CD4-positive, alpha-beta T cell treated with Interleukin-17A for 4 hours (primary cell): ENCODE measurements at regions not wholly inside any gene's neighbourhood (a gene's known extent, or its start where the extent isn't known, plus 50 kb on each side); places are given as distances from the start of the nearest gene placed in this dataset.
"Not testable (repeated sequence)": the region's sequence is repeated elsewhere in the genome, so short reads cannot be mapped to it uniquely, and the experiment has no call there.

Experiments
- DNase-seq: peaks from one replicate; pipeline ENCODE4 v3.0.0-alpha.2; 2020; ENCODE audit warnings: mixed read lengths

DNA sequence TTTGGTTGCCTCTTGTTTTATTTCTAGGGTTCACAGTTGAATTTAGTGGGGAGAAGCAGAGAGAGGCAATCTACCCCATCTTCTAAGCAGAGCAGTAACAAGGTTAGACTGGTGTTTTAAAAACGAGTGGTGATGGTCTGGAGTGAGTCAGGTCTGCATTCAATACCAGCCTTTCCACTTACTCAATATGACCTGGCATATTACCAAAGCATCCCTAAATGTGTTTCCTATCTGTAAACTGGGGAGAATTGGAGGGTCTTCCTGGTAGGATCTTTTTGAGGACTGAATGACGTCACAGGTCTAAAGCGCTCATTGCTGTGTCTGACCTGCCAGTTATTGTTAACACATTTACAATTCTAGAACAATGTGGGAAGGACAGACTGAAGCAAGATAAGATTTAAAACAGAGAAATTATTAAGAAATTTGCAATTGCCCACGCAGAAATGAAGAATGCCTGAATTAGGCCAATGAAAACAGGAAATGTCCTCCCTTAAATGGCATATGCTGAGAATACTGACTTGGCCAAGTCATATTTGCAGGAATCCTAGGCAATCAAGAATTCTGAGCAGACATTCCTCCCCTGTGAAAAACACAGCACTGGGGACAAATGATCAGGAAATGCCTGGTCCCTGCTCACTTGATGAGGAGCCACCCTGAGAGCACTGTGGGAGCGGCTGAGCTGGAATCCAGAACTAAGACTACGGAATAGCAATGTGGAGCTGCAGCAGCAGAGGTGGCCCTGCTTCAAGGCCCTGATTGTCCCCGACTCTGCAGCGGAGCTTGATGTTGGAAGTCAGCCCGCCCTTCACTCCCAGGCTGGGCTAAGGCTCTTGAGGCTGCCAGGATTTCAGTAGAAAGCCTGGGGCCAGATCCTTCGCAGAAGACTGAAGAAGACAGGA, 184.5 kb upstream of the CXCL12 start:
- DNase-seq, result no peak

DNA sequence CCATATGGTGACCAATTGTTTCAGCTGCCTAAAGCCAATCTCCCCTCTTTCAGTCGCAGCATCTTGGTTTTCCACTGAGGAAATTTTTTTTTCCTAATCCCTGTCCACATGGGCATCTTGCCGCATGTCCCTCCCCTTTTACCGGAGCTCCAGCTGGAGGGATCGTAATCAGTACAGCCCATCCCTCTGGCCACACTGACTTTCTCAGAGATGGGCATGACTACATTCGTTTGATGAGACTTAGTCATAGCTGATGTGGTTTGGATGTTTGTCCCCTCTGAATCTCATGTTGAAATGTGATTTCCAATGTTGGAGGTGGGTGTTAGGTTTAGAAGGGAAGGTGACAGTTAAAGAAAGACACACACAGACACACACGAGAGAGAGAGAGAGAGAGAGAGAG, 186.8 kb upstream of the CXCL12 start:
- no peak for DNase-seq

DNA sequence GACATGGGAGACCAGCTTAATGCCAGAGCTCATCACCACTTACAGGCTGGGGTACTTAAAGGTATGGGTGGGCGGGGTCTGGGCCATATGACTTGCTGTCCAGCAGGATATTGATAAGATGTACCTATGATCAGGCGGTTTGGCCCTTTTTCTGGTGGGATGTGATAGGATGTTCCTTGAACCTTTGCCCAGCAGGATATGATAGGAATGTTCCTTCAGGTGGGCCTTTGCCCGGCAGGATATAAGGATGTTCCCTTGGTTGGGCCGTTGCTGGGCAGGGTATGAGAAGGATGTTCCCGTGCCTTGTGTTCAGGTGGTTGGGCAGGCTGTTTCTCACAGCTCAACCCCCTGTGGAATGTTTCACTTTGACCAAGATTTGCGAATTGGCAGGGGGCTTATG, 187.2 kb upstream of the CXCL12 start:
- no peak for DNase-seq

DNA sequence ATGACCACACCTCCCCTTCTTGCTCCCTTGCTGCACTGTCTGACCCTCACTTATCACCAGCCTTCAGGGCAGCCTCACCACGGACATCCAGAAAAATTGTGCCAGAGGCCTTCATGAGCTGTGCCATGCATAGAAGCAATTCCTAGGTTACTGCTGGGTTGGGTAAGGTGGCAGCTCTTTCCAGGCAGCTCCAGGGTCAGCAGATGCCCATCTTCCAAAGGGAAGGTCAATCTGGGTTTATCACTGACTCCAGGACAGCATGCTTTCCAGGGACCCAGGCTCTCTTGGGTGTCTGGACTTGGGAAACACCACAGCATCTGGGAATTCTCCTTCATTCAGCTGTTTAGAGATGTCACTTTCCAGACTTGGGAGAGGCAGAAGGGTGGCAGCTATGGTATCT, 188.9 kb upstream of the CXCL12 start:
- no peak for DNase-seq

DNA sequence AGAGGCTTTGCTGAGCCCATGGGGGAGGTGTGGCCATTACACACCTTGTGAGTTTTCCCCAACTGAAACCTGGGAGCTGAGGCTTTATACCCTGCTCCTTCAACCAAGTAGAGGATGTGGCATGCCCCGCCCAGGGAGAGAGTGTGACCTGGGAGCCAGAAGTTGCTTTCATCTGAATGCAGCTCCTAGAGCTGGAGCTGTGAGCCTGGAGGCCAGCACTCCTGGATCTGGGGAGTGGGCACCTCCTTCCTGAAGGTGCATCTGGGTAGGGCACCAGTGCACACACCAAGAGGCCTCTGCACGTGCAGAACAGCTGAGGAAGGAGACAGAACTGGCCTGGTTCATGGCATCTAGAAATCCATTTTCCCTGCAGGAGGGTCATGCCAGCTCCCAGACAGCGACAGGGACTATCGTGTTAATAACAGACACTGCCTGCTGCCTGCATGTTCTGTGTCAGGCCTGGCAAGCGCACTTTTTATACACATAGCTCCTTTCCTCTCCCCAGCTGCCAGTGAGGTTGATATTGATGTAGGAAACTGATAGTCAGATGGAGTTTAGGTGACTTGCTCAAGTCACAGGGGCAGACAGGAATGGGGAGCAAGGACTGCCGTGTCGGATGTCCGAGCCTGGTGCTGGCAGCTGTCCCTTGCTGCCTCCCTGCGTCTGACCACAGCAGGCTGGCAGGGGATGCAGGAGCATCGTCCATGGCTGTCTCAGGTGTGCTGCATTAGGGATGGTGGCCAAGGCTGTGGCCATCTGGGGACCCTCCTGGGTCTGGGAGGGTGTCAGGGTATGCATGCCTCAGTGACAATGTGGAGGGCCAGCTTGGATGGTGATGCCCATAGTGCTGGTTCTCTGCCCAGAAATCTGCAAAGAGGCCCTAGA, 189.9 kb upstream of the CXCL12 start:
- no peak for DNase-seq

DNA sequence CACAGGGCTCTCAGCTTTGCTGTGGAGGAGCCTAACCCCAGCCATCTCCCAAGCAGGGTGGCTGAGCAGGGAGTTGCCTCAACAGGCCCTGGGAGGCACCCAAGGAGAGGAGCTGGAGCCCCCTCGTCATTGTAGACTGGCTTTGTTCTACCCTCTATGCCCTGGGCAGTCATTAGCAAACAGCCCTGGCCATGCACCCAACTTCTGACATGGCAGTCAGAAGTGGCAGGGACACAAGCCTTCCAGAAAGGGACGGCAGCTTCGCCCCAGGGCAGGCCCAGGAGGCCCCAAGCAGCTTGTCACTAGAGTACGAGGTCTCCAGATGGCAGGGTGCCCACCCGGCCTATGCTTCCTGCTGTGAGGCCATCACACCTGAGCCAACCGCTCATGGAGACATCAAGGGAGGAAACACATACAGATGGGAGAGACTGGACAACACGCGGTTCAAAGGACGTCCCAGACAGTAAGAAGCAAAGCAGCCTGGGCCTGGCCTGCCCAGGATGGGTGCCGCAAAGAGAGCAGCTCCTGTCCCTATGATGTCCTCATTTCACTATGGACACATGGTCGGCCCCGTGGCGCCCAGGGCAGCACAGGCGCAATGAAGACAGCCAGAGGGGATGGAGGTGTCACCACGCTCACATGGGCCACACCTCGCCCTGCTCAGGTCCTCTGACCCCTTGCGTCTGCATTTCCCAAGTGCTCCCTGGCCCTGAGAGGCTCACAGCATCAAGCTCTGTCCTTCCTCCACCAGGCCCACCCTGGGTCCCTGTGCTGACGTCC, 190.9 kb upstream of the CXCL12 start:
- no peak for DNase-seq

DNA sequence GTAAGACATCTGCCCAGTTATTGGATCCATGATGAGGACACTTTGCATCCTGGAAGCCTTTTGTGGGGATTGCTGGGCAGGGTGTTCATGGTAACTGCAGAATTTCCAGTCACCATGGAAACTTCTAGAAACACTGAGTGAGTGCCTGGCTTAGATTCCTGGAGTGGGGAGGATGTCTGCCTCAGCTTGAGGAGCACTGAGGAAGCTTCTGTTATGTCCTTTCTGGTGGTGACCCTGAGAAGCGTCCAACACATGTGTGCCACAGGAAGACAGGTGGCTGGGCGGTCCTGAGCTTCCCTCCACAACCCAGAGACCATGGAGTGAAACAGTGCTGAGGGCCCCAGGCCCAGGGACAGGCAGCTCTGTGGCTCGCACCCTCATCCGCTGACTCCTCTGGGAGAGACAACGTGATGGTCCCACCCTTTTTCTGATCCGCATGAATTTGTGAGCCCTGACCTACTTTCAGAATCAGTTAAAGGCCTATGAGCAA, 191.8 kb upstream of the CXCL12 start:
- DNase-seq, result peak; percentile 31

DNA sequence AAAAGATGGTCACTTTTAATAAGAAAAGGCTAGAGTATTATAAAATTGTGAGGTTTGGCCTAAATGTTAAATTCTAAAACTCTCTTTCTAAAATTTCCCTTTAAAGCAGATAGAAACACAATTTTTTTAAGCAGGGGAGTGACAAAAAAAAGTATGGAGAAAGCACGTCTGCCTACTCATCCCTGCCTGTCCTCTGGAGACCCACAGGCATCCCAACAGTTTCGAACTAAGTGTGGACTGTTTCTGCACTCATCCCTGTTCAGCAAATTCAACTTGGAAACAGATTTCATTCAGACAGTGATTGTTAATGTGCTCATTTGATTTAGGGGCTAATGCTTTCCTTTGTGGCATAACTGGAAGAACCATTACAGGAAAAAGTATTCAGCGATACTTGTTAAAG, 192.6 kb upstream of the CXCL12 start:
- DNase-seq, result no peak

DNA sequence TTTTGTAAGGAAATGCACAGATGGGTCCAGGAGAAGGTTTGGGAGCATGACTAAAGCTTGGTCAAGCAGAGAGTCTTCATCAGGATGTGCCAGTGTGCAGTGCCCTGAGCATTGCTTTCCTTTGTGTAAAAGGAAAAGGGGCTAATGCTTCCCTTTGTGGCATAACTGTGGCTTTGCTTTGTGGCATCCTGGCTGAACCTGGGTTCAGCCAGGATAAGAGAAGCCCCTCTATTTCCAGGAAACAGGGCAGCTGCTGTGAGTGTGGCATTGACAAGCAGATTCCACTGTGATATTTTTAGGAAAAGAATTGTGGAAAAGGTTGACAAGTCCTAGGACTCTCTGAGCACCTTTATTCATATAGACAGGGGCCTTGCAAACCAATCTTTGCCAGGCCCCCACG, 193.4 kb upstream of the CXCL12 start:
- DNase-seq, result no peak

DNA sequence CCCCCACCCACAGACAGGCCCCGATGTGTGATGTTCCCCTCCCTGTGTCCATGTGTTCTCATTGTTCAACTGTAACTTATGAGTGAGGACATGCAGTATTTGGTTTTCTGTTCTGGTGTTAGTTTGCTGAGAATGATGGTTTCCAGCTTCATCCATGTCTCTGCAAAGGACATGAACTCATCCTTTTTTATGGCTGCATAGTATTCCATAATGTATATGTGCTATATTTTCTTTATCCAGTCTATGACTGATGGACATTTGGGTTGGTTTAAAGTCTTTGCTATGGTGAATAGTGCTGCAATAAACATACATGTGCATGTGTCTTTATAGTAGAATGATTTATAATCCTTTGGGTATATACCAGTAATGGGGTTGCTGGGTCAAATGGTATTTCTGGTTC, 194.1 kb upstream of the CXCL12 start:
- not testable (repeated sequence) for DNase-seq

DNA sequence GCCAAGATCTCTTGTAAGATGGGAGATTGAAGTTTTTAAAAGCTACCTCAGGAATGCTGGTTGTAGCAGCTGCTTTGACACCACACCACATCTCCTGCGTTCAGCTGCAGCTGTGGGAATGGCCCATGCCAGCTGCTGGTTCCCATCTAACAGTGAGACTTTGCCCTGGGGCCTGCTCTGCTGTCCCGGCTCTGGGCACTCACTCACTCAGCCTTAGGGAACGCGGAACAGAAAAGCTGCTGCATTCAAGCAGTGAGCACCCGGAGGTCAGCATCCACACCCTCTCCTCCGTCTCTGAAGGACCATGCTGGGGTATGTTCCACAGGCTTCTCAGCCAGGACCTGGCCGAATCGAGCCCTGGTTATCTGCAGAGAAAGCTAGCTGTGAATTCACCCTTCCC, 197.1 kb upstream of the CXCL12 start:
- no peak for DNase-seq

DNA sequence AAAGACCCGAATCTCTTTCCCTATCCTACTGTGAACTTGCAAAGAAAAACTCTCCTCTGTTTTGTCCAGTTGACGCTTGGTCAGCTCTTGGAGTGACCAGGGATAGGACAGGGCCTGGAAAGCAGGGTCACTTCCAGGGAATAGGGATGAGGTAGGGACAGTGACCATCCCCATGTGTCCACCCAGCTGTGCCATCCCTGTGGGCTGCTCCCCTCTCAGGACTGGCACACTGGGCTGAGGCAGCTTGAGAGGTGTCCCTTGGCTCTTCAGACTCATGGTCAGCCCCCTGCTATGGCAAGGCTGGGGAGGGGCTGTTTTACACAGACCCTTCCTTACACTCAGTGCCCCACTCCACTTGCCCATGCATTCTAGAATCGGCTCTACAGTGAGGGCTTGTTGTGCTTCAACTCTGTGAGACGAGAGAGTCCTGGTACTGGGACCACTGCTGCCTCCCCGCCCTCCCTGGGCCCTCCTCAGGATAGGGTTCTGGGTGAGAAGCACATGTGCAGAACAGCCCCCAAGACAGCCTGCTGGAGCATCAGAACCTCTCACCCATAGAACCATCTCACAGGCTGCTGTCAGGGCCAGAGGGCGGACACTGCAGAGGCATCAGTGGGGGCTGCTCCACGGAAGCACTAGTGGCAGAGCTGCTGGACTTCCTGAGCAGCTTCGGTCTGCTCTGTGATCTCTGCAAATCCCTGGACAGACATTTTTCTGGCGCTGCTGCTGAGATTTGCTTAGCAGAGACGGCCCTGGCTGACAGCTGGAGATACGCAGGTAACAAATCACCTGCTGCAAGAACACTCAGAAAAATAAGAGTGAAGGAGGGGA, 202.8 kb upstream of the CXCL12 start:
- DNase-seq, result no peak

DNA sequence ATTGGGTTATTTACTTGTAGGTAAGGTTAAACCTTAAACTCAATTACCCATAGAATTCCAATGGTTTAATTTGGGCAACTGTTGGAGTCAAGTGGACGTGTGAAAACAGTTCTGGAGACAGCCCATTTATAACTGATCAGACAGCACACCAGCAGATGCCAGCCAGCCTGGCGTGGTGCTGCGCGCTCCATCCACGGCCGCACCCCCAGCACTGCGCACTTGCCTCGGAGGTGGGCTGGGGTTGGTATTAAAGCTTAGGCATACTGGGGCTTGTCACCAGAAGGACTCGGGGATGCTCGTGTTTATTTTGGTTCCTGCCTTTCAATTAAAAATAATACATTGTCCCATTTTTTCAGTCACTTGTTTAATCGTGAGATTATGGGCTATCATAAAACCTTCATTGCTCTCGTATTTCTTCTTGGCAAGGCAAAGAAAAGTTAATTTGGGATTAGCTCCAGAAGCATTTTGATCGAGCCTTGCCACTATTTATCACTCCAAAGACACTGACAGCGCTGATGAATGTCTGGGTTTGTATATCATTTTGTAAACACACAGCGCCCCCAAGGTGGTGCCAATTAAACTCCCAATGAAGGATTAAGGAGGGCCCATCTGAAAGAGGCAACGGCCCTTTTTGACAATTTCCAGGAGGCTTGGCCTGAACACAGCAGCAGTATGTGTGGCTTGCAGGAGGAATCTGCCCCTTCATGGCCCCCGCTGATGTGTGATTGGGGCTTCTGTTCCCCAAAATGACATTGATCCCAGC, 204.5 kb upstream of the CXCL12 start:
- no peak for DNase-seq

DNA sequence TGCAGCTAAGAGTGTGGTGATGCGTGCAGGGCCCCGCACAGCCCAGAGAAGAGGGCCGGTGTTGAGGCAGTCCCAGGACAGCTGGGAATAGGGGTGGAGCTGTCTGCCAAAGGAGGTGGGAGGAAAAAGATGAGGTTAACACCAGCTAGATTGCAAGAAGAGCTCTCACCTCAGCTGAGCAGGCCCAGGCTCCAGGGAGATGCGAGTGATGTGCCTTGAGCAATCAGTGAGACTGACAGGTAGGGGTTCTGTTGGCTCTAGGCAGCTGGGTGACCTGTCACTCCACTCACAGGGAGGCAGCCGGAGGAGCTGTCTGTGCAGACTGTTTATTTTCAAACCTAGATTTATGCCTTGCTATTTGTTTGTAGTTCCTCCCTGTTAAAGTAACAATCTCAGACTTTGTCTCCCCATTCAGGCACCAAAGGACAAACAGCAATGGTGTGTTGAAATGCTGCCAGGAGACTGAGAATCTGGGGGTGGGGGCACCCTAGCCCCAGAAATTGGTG, 205.1 kb upstream of the CXCL12 start:
- DNase-seq, result no peak

DNA sequence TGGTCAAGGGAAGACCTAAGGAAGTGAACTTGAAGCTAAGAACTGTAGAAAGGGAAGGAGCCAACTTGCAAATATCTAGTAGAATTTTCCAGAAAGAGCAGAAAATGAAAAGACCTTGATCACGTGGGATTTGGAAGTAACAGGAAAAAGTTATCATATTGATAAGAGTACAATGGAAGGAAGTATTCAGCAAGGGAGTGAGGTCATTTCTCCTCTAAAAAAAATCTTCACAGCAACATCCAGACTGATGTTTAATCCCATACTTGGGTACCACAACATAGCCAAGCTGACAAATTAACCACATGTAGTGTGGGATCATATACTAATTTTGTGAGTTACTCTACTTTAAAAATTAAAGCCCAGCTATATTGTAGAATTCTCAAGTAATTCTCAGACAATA, 207.0 kb upstream of the CXCL12 start:
- DNase-seq, result no peak

DNA sequence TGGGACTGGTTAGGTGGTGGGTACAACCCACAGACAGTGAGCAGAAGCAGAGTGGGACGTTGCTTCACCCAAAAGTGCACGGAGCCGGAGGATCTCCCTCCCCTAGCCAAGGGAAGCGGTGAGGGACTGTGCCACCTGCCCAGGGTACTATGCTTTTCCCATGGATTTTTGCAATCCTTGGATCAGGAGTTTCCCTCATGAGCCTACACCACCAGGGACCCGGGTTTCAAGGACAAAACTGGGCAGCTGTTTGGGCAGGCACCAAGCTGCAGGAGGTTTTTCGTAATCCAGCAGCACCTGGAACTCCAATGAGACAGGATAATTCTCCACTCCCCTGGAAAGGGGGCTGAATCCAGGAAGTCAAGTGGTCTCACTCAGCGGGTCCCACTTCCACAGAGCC, 209.1 kb upstream of the CXCL12 start:
- no peak for DNase-seq

DNA sequence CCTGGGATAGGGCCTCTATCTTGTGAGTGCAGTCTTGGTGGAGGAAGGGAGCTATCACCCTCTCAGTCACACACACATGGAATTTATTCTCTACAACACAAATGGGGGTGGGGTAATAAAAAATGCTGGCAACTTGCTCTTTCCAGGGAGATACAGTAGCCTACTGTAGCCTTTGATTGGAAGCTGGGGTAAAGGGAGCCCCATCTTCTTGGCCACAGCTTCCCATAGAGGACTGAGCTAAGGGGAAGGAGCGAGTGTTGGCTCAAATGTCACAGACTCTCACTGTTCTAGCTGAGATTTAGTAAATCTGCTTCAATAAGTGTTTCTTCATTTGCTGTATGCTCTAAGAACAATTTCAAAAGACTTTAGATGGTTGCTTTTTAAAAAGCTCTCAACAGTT, 222.2 kb upstream of the CXCL12 start:
- DNase-seq, result no peak

DNA sequence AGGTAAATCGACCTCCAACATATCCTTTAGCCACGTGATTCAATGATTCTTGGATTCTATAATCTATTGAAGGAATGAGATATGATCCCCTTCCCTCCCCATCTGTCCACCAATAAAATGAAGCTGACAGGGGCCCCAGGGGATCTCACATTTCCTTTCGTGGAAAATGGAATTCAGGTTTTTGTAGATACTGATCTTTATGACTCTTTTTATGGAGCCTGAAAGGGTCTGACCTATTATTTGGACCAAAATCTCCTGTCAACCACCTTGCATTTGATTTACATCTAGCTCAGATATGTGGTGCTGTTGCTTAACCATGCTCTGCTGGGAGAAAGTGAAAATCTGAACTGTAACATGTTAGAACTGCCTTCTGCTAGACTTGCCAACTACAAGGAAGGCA, 234.0 kb upstream of the CXCL12 start:
- no peak for DNase-seq

DNA sequence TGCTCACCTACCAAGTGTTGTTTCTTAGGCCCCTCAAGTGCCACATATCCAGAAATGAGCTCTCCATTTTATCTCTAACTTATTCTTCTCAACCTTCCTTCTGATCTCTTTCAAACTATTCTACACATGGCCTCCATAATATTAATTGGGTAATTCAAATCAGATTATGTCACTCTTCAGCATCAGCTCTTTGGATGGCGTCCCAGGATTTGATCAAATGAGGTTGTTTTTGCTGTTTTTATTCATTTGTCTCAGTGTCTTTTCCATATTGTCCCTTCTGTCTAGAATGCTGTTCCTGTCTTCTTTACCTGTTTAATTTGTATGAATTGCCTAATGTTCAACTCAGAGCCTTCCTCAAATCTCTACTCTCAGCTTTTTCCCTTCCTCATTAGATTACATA, 234.6 kb upstream of the CXCL12 start:
- no peak for DNase-seq

DNA sequence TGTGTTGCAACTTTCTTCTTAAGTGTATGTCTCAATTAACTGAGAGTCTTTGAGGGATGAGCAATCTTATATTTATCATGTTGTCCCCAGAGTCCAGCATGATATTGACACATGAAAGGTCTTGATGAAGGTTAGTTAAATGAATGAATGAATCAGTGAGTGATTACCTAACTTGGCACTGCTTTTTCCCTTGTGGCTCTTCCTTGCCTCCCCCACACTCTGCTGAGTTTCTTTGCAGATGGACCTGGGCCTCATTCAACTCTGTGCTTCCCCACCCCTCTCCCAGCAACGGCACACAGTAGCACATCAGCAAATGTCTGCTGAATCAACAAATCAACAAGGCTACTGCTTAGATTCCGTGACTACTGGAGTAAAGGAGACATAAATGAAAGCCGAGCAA, 235.1 kb upstream of the CXCL12 start:
- no peak for DNase-seq
